ENCODE measurements at regions not wholly inside any gene's neighbourhood (a gene's known extent, or its start where the extent isn't known, plus 50 kb on each side); places are given as distances from the start of the nearest gene placed in this dataset.
A peak's percentile ranks its signal among the peaks of the same experiment; 100 is the strongest.

GRCh38 chr4:151518359-151518758, 109.4 kb downstream of the FHIP1A start:
- no peak for ATAC-seq (ENCODE audit: insufficient read depth, low read depth)
- no peaks in the 10 kb centered on the region for H3K36me3 ChIP-seq (ENCODE audit: insufficient read depth, low read length)
- no peak overlapping the region for H2AFZ ChIP-seq (ENCODE audit: low read depth, low read length)
- TF ChIP-seq CTCF (IDR thresholded peaks at IDR 0.05; ENCODE audit: borderline replicate concordance, extremely low read depth, low read length, poor library complexity, severe bottlenecking) (no peak), EZH2 (IDR thresholded peaks at IDR 0.05; ENCODE audit: borderline replicate concordance, low read depth, low read length, severe bottlenecking) (no peak)
- no peaks in the 10 kb centered on the region for H3K27me3 ChIP-seq (ENCODE audit: insufficient read depth, low read length, poor library complexity)
- H3K79me2 ChIP-seq (ENCODE audit: insufficient read depth, low read length): no peaks in the 10 kb centered on the region
- H3K9me3 ChIP-seq (ENCODE audit: insufficient read depth, low read length, severe bottlenecking): no peaks in the 10 kb centered on the region
- H3K27ac ChIP-seq (ENCODE audit: low read length): no peak overlapping the region
- no peak overlapping the region for H3K4me2 ChIP-seq (ENCODE audit: insufficient read depth, low read length)
- DNase-seq: no peak
- H4K20me1 ChIP-seq (ENCODE audit: insufficient read depth, low read length): no peaks in the 10 kb centered on the region
- no peak overlapping the region for H3K9ac ChIP-seq (ENCODE audit: low read depth, low read length)
- H3K4me3 ChIP-seq (ENCODE audit: low read depth in 1 of 2, low read length in 2 of 2): no peak overlapping the region
- peaks cover 7% of the 10 kb centered on the region for H3K4me1 ChIP-seq (ENCODE audit: insufficient read depth, low read length)

- no peak overlapping the region for H3K4me3 ChIP-seq (ENCODE audit: low read depth in 1 of 2, low read length in 2 of 2)
- H3K36me3 ChIP-seq (ENCODE audit: insufficient read depth, low read length): no peaks in the 10 kb centered on the region
- no peaks in the 10 kb centered on the region for H3K79me2 ChIP-seq (ENCODE audit: insufficient read depth, low read length)
- ATAC-seq (ENCODE audit: insufficient read depth, low read depth) (no peak), DNase-seq (no peak)
- no peak overlapping the region; the same call in 1 of the 2 replicates for H2AFZ ChIP-seq (ENCODE audit: low read depth, low read length)
- no peak overlapping the region for H3K9ac ChIP-seq (ENCODE audit: low read depth, low read length)
- H4K20me1 ChIP-seq (ENCODE audit: insufficient read depth, low read length): no peaks in the 10 kb centered on the region
- TF ChIP-seq EZH2 (IDR thresholded peaks at IDR 0.05; ENCODE audit: borderline replicate concordance, low read depth, low read length, severe bottlenecking) (no peak), CTCF (IDR thresholded peaks at IDR 0.05; ENCODE audit: borderline replicate concordance, extremely low read depth, low read length, poor library complexity, severe bottlenecking) (no peak)
- H3K27ac ChIP-seq (ENCODE audit: low read length): no peak overlapping the region
- no peaks in the 10 kb centered on the region for H3K27me3 ChIP-seq (ENCODE audit: insufficient read depth, low read length, poor library complexity)
- peaks cover 22% of the 10 kb centered on the region for H3K4me1 ChIP-seq (ENCODE audit: insufficient read depth, low read length)
- no peak overlapping the region for H3K4me2 ChIP-seq (ENCODE audit: insufficient read depth, low read length)
- H3K9me3 ChIP-seq (ENCODE audit: insufficient read depth, low read length, severe bottlenecking): no peaks in the 10 kb centered on the region
Measured at GRCh38 chr4:151519728-151520415, 110.9 kb downstream of the FHIP1A start.

GRCh38 chr4:151522866-151523519, 114.0 kb downstream of the FHIP1A start:
- Histone ChIP-seq H2AFZ (ENCODE audit: low read depth, low read length) (no peak overlapping the region; the same call in 1 of the 2 replicates), H3K4me2 (ENCODE audit: insufficient read depth, low read length) (no peak overlapping the region), H3K79me2 (ENCODE audit: insufficient read depth, low read length) (no peaks in the 10 kb centered on the region), H3K27me3 (ENCODE audit: insufficient read depth, low read length, poor library complexity) (no peaks in the 10 kb centered on the region), H4K20me1 (ENCODE audit: insufficient read depth, low read length) (no peaks in the 10 kb centered on the region), H3K4me1 (ENCODE audit: insufficient read depth, low read length) (peaks cover 30% of the 10 kb centered on the region), H3K36me3 (ENCODE audit: insufficient read depth, low read length) (no peaks in the 10 kb centered on the region), H3K9me3 (ENCODE audit: insufficient read depth, low read length, severe bottlenecking) (no peaks in the 10 kb centered on the region), H3K9ac (ENCODE audit: low read depth, low read length) (no peak overlapping the region), H3K4me3 (ENCODE audit: low read depth in 1 of 2, low read length in 2 of 2) (no peak overlapping the region), H3K27ac (ENCODE audit: low read length) (no peak overlapping the region)
- peak; percentile 19 for DNase-seq
- TF ChIP-seq EZH2 (IDR thresholded peaks at IDR 0.05; ENCODE audit: borderline replicate concordance, low read depth, low read length, severe bottlenecking): no peak
- no peak for TF ChIP-seq CTCF (IDR thresholded peaks at IDR 0.05; ENCODE audit: borderline replicate concordance, extremely low read depth, low read length, poor library complexity, severe bottlenecking)
- no peak for ATAC-seq (ENCODE audit: insufficient read depth, low read depth)
